ENCODE measurements at regions not wholly inside any gene's neighbourhood (a gene's known extent, or its start where the extent isn't known, plus 50 kb on each side); places are given as distances from the start of the nearest gene placed in this dataset.

DNA sequence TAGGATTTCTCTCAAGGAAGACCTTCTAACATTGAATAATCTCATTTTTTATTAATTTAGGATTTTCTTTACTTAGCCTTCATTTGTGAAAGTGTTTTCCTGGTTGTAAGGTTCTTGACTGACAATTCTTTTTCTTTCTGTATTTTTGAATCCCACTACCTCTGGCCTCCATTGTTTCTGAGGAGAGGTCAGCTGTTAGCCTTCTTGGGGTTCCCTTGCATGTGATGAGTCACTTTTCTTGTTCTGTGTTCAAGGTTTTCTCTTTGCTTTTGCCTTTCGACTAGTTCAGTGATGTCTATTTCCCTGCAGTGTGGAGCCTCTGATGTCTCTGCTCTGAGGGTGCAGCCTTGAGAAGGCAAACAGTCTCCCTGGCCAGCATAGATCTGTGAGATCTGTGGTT lies 304.1 kb upstream of the ZNF32 start:
- H3K4me3 ChIP-seq (ENCODE audit: control insufficient read depth in 2 of 3, extremely low read depth in 1 of 3, insufficient read depth in 2 of 3, low read depth in 1 of 3, low read length in 3 of 3) = no peak overlapping the region
- no peak for DNase-seq (ENCODE audit: low read depth, low spot score)
- H3K27ac ChIP-seq (ENCODE audit: control insufficient read depth, insufficient read depth, low read length) = no peak overlapping the region
- H3K27me3 ChIP-seq (ENCODE audit: control insufficient read depth, extremely low read depth, insufficient read depth, low read length) = no peaks in the 10 kb centered on the region
- no peak overlapping the region for H2AFZ ChIP-seq (ENCODE audit: control insufficient read depth, low read length)
- no peaks in the 10 kb centered on the region for H3K36me3 ChIP-seq (ENCODE audit: control insufficient read depth in 2 of 2, extremely low read depth in 1 of 2, insufficient read depth in 2 of 2, low read length in 2 of 2)
- no peak for FAIRE-seq
- H3K4me1 ChIP-seq (ENCODE audit: control insufficient read depth, extremely low read depth, insufficient read depth, low read length) = no peaks in the 10 kb centered on the region
- TF ChIP-seq, protein P1, sequence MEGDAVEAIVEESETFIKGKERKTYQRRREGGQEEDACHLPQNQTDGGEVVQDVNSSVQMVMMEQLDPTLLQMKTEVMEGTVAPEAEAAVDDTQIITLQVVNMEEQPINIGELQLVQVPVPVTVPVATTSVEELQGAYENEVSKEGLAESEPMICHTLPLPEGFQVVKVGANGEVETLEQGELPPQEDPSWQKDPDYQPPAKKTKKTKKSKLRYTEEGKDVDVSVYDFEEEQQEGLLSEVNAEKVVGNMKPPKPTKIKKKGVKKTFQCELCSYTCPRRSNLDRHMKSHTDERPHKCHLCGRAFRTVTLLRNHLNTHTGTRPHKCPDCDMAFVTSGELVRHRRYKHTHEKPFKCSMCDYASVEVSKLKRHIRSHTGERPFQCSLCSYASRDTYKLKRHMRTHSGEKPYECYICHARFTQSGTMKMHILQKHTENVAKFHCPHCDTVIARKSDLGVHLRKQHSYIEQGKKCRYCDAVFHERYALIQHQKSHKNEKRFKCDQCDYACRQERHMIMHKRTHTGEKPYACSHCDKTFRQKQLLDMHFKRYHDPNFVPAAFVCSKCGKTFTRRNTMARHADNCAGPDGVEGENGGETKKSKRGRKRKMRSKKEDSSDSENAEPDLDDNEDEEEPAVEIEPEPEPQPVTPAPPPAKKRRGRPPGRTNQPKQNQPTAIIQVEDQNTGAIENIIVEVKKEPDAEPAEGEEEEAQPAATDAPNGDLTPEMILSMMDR (optimal IDR thresholded peaks at IDR 0.05 in 1 of 3, IDR thresholded peaks at IDR 0.05 in 1 of 3, conservative IDR thresholded peaks at IDR 0.05 in 1 of 3; ENCODE audit: extremely low read depth in 1 of 3, insufficient read depth in 2 of 3, low read length in 3 of 3) = no peak
- TF ChIP-seq EZH2 (IDR thresholded peaks at IDR 0.05; ENCODE audit: low read length) = no peak
- dilution Hi-C loops (cut with MboI; ENCODE audit: extremely low pct_ligation_motif_present, low sequenced_read_pairs) = no loop called here
- H3K9me1 ChIP-seq (ENCODE audit: control insufficient read depth, extremely low read depth, insufficient read depth, low read length) = no peaks in the 10 kb centered on the region
- no peaks in the 10 kb centered on the region for H3K9me3 ChIP-seq (ENCODE audit: control insufficient read depth, low read depth, low read length)
- H3K9ac ChIP-seq (ENCODE audit: control insufficient read depth, extremely low read depth, insufficient read depth, low read length) = no peak overlapping the region
- no peaks in the 10 kb centered on the region for H4K20me1 ChIP-seq (ENCODE audit: control insufficient read depth, extremely low read depth, insufficient read depth, low read length)
- no peak overlapping the region for H3K4me2 ChIP-seq (ENCODE audit: control insufficient read depth, extremely low read depth, insufficient read depth, low read depth, low read length)
- H3K79me2 ChIP-seq (ENCODE audit: control insufficient read depth, insufficient read depth, low read length) = no peaks in the 10 kb centered on the region

DNA sequence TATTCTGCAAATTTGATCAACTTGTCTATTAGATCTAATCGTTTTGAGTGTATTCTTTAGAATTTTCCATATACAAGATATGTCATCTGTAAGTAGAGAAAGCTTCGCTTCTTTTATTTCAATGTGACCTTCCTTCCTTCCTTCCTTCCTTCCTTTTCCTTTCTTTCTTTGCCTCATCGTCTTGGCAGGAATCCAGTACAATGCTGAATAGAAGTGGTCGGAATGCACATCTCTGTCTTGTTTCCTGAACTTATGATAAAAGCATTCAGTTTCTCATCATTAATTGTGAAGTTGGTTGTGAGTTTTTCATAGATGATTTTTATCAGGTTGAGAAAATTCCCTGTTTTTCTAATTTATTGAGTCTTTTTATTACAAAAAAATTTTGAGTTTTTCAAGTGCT lies 300.7 kb upstream of the ZNF32 start:
- TF ChIP-seq, protein P1 (optimal IDR thresholded peaks at IDR 0.05 in 1 of 3, IDR thresholded peaks at IDR 0.05 in 1 of 3, conservative IDR thresholded peaks at IDR 0.05 in 1 of 3; ENCODE audit: extremely low read depth in 1 of 3, insufficient read depth in 2 of 3, low read length in 3 of 3) = no peak
- TF ChIP-seq EZH2 (IDR thresholded peaks at IDR 0.05; ENCODE audit: low read length) = no peak
- no peaks in the 10 kb centered on the region for H4K20me1 ChIP-seq (ENCODE audit: control insufficient read depth, extremely low read depth, insufficient read depth, low read length)
- DNase-seq (ENCODE audit: low read depth, low spot score) = no peak
- H3K9me3 ChIP-seq (ENCODE audit: control insufficient read depth, low read depth, low read length) = no peaks in the 10 kb centered on the region
- no peaks in the 10 kb centered on the region for H3K79me2 ChIP-seq (ENCODE audit: control insufficient read depth, insufficient read depth, low read length)
- no peak overlapping the region for H3K4me3 ChIP-seq (ENCODE audit: control insufficient read depth in 2 of 3, extremely low read depth in 1 of 3, insufficient read depth in 2 of 3, low read depth in 1 of 3, low read length in 3 of 3)
- H3K9me1 ChIP-seq (ENCODE audit: control insufficient read depth, extremely low read depth, insufficient read depth, low read length) = no peaks in the 10 kb centered on the region
- H3K9ac ChIP-seq (ENCODE audit: control insufficient read depth, extremely low read depth, insufficient read depth, low read length) = no peak overlapping the region
- FAIRE-seq = no peak
- no peaks in the 10 kb centered on the region for H3K4me1 ChIP-seq (ENCODE audit: control insufficient read depth, extremely low read depth, insufficient read depth, low read length)
- dilution Hi-C loops (cut with MboI; ENCODE audit: extremely low pct_ligation_motif_present, low sequenced_read_pairs) = no loop called here
- no peak overlapping the region for H3K27ac ChIP-seq (ENCODE audit: control insufficient read depth, insufficient read depth, low read length)
- H3K36me3 ChIP-seq (ENCODE audit: control insufficient read depth in 2 of 2, extremely low read depth in 1 of 2, insufficient read depth in 2 of 2, low read length in 2 of 2) = no peaks in the 10 kb centered on the region
- H3K4me2 ChIP-seq (ENCODE audit: control insufficient read depth, extremely low read depth, insufficient read depth, low read depth, low read length) = no peak overlapping the region
- no peaks in the 10 kb centered on the region for H3K27me3 ChIP-seq (ENCODE audit: control insufficient read depth, extremely low read depth, insufficient read depth, low read length)
- H2AFZ ChIP-seq (ENCODE audit: control insufficient read depth, low read length) = no peak overlapping the region
